HEK293 (cell line): ENCODE measurements at regions not wholly inside any gene's neighbourhood (a gene's known extent, or its start where the extent isn't known, plus 50 kb on each side); places are given as distances from the start of the nearest gene placed in this dataset.

ENCODE experiments used
- TF ChIP-seq, protein P1 (sequence below): fragments of 450-650 bp; formaldehyde crosslinking; IDR thresholded peaks from 2 replicates; pipeline ENCODE4 v1.5.1; 2016; ENCODE audit warnings: missing biosample characterization, missing genetic modification characterization
- TF ChIP-seq, protein P2 (sequence below): fragments of 450-650 bp; formaldehyde crosslinking; IDR thresholded peaks from 2 replicates; pipeline ENCODE4 v1.5.1; 2016; ENCODE audit warnings: missing biosample characterization, missing genetic modification characterization

DNA sequence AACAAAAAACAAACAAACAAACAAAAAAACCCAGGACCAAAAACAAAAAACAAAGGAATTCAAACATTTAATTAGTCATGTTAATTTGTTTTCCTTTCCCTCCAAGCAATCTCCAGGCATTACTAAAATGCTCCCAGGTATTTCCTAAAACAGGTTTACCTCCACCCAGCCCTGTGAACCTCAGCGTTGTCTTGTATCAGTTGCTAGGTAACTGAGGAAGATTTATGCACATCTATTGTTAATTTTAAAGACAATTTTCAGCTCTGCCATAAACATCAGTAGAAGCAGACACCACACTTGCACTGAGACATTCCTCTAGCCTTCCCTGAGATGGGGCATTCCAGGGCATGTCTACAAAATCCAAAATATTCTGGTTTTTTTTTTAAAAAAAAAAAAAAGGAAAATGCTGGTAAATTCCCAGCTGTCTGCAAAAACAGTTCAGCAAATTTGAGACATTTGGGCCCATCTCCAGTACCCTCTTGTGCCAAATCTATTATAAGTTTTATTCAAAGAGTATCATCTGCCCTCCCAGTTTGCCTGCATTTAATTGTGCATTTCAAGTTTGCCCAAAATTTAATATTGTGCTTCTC, 227.6 kb downstream of the ADAMTS9 start:
- TF ChIP-seq, protein P1, sequence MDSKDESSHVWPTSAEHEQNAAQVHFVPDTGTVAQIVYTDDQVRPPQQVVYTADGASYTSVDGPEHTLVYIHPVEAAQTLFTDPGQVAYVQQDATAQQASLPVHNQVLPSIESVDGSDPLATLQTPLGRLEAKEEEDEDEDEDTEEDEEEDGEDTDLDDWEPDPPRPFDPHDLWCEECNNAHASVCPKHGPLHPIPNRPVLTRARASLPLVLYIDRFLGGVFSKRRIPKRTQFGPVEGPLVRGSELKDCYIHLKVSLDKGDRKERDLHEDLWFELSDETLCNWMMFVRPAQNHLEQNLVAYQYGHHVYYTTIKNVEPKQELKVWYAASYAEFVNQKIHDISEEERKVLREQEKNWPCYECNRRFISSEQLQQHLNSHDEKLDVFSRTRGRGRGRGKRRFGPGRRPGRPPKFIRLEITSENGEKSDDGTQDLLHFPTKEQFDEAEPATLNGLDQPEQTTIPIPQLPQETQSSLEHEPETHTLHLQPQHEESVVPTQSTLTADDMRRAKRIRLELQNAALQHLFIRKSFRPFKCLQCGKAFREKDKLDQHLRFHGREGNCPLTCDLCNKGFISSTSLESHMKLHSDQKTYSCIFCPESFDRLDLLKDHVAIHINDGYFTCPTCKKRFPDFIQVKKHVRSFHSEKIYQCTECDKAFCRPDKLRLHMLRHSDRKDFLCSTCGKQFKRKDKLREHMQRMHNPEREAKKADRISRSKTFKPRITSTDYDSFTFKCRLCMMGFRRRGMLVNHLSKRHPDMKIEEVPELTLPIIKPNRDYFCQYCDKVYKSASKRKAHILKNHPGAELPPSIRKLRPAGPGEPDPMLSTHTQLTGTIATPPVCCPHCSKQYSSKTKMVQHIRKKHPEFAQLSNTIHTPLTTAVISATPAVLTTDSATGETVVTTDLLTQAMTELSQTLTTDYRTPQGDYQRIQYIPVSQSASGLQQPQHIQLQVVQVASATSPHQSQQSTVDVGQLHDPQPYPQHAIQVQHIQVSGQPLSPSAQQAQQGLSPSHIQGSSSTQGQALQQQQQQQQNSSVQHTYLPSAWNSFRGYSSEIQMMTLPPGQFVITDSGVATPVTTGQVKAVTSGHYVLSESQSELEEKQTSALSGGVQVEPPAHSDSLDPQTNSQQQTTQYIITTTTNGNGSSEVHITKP (tag by site-specific recombination): no peak
- TF ChIP-seq, protein P2, sequence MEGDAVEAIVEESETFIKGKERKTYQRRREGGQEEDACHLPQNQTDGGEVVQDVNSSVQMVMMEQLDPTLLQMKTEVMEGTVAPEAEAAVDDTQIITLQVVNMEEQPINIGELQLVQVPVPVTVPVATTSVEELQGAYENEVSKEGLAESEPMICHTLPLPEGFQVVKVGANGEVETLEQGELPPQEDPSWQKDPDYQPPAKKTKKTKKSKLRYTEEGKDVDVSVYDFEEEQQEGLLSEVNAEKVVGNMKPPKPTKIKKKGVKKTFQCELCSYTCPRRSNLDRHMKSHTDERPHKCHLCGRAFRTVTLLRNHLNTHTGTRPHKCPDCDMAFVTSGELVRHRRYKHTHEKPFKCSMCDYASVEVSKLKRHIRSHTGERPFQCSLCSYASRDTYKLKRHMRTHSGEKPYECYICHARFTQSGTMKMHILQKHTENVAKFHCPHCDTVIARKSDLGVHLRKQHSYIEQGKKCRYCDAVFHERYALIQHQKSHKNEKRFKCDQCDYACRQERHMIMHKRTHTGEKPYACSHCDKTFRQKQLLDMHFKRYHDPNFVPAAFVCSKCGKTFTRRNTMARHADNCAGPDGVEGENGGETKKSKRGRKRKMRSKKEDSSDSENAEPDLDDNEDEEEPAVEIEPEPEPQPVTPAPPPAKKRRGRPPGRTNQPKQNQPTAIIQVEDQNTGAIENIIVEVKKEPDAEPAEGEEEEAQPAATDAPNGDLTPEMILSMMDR: no peak
